CD14-positive monocyte (primary cell): ENCODE measurements at regions not wholly inside any gene's neighbourhood (a gene's known extent, or its start where the extent isn't known, plus 50 kb on each side); places are given as distances from the start of the nearest gene placed in this dataset.

Experiments used
- DNase-seq, 3 donors: peaks; one replicate each; pipeline ENCODE4 v3.0.0-alpha.2; 2011 to 2022
- H2AFZ ChIP-seq: 2 replicates; pipeline ENCODE4 v1.6.0; 2012; ENCODE audit warnings: mild to moderate bottlenecking, low read depth, low read length, inconsistent platforms; ENCODE audit not compliant: insufficient read depth, poor library complexity, severe bottlenecking
- H3K27ac ChIP-seq, 2 donors: 1 replicate in 1 of 2; 2 replicates in 1 of 2; pipeline ENCODE4 v1.5.1; 2012 to 2013; ENCODE audit warnings: low read length in 2 of 2, control low read depth in 1 of 2, inconsistent platforms in 1 of 2, low read depth in 1 of 2, mild to moderate bottlenecking in 1 of 2
- H3K27me3 ChIP-seq, 2 donors: one replicate each; pipeline versions ENCODE4 v1.6.0 to v1.6.1; 2011 to 2013; ENCODE audit warnings: low read length in 2 of 2; ENCODE audit not compliant: control insufficient read depth in 2 of 2, insufficient read depth in 2 of 2
- H3K36me3 ChIP-seq, 2 donors: replicated peaks in 1 of 2; 1 replicate in 1 of 2; 2 replicates in 1 of 2; pipeline versions ENCODE4 v1.5.1 to v1.6.1; 2012 to 2013; ENCODE audit warnings: low read length in 2 of 2, control low read depth in 1 of 2, inconsistent platforms in 1 of 2, mild to moderate bottlenecking in 1 of 2; ENCODE audit not compliant: insufficient read depth in 2 of 2, control insufficient read depth in 1 of 2
- H3K4me1 ChIP-seq, 2 donors: 1 replicate in 1 of 2; 2 replicates in 1 of 2; pipeline versions ENCODE4 v1.5.1 to v1.6.1; 2012 to 2013; ENCODE audit warnings: low read length in 2 of 2, control low read depth in 1 of 2, inconsistent platforms in 1 of 2, mild to moderate bottlenecking in 1 of 2, moderate library complexity in 1 of 2; ENCODE audit not compliant: insufficient read depth in 2 of 2, control insufficient read depth in 1 of 2
- H3K4me2 ChIP-seq: replicated peaks from 2 replicates; pipeline ENCODE3; 2012; ENCODE audit warnings: low read length, moderate library complexity, mild to moderate bottlenecking; ENCODE audit not compliant: poor library complexity, severe bottlenecking; ENCODE audit errors: extremely low read depth
- H3K4me3 ChIP-seq, 3 experiments: fragments of 200-600 bp in 1 of 3; sonication (generic) in 1 of 3; replicated peaks in 1 of 3; 1 replicate in 2 of 3; 2 replicates in 1 of 3; pipeline ENCODE4 v1.5.1; 2011 to 2013; ENCODE audit warnings: low read length in 3 of 3, mild to moderate bottlenecking in 3 of 3, control low read depth in 2 of 3, low read depth in 2 of 3, inconsistent platforms in 1 of 3, moderate library complexity in 1 of 3
- H3K79me2 ChIP-seq: 2 replicates; pipeline ENCODE4 v1.6.0; 2012; ENCODE audit warnings: mild to moderate bottlenecking, control low read depth, inconsistent platforms, low read length, moderate library complexity; ENCODE audit not compliant: insufficient read depth
- H3K9ac ChIP-seq: 2 replicates; pipeline ENCODE4 v1.6.0; 2017; ENCODE audit warnings: low read length, mild to moderate bottlenecking; ENCODE audit not compliant: insufficient read depth, poor library complexity, severe bottlenecking
- H3K9me3 ChIP-seq, 2 donors: replicated peaks in 1 of 2; 1 replicate in 1 of 2; 2 replicates in 1 of 2; pipeline versions ENCODE4 v1.5.1 to v1.6.1; 2012 to 2013; ENCODE audit warnings: low read length in 2 of 2, control low read depth in 1 of 2; ENCODE audit not compliant: control insufficient read depth in 1 of 2, insufficient read depth in 1 of 2
- H4K20me1 ChIP-seq: 2 replicates; pipeline ENCODE4 v1.6.0; 2012; ENCODE audit warnings: mild to moderate bottlenecking, low read length, control low read depth, moderate library complexity; ENCODE audit not compliant: insufficient read depth
- H3K27ac Mint-ChIP-seq, 7 donors: one replicate each; pipeline ENCODE4 v1.8.0; 2020; ENCODE audit warnings: mild to moderate bottlenecking in 7 of 7, mixed read lengths in 7 of 7, moderate library complexity in 6 of 7, inconsistent platforms in 2 of 7
- H3K27me3 Mint-ChIP-seq, 3 donors: one replicate each; pipeline ENCODE4 v1.8.0; 2021 to 2022; ENCODE audit warnings: low read depth in 3 of 3, mild to moderate bottlenecking in 3 of 3, mixed read lengths in 3 of 3, moderate library complexity in 3 of 3, inconsistent platforms in 1 of 3
- H3K36me3 Mint-ChIP-seq, 2 donors: one replicate each; pipeline ENCODE4 v1.8.0; 2020; ENCODE audit warnings: mixed read lengths in 2 of 2, inconsistent platforms in 1 of 2, mild to moderate bottlenecking in 1 of 2
- H3K4me1 Mint-ChIP-seq: one replicate; pipeline ENCODE4 v1.8.0; 2020; ENCODE audit warnings: mild to moderate bottlenecking, mixed read lengths
- H3K4me3 Mint-ChIP-seq, 2 donors: one replicate each; pipeline ENCODE4 v1.8.0; 2020; ENCODE audit warnings: mild to moderate bottlenecking in 2 of 2, mixed read lengths in 2 of 2, moderate library complexity in 1 of 2
- H3K9me3 Mint-ChIP-seq, 7 donors: one replicate each; pipeline ENCODE4 v1.8.0; 2020 to 2022; ENCODE audit warnings: mixed read lengths in 7 of 7, mild to moderate bottlenecking in 6 of 7, moderate library complexity in 6 of 7, inconsistent platforms in 2 of 7
- WGBS: methylation state at CpG from one replicate; pipeline ENCODE4 v1.1.5; 2013; ENCODE audit warnings: missing lambda C conversion rate; ENCODE audit not compliant: insufficient coverage; 5-methylcytosine and 5-hydroxymethylcytosine counted together
- intact Hi-C, 2 donors: fragments of 100-400 bp; cut with micrococcal nuclease; formaldehyde crosslinking; loops; one replicate each; pipeline versions ENCODE4 v1.15.0 to v1.15.1; 2023
- TF ChIP-seq, protein P1 (sequence below): fragments of 200-600 bp; IDR thresholded peaks from one replicate; pipeline ENCODE4 v1.8.0; 2022; ENCODE audit warnings: antibody characterized with exemption, mild to moderate bottlenecking

DNA sequence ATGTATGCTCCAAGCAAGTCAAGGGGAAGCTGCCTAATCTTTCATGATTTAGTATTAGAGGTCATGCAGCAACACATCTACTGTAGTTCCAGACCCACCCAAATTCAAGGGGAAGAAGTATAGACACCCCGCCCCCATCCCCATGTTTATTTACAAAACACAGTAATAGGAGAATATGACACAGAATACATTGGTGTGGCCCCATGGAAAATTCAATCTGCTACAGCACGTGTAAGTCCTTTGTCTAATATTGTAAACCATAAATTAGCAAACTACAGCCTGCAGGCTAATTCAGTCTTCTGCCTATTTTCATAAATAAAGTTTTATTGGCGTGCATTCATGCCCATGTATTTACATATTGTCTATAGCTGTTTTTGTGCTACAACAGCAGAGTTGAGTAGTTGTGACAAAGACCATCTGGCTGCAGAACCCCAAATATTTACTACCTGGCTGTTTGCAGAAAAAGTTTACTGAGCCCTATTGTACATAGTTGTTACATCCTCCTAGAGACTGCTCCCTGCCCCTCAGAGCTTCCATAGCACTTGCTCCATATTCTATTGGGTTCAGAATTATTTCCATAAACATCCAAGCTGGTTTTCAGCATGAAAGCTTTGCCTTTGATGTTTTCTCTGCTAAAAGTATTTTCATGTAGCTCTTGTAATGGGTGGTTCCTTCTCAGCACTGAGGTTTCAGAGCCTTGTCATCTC lies 326.8 kb upstream of the CPEB2 start:
- Mint-ChIP-seq H3K9me3 (peaks cover 0 to 12% (median 4%) of the 10 kb centered on the region in 7 donors), H3K27me3 (no peaks in the 10 kb centered on the region), H3K27ac (no peak overlapping the region), H3K36me3 (no peaks in the 10 kb centered on the region), H3K4me1 (no peaks in the 10 kb centered on the region), H3K4me3 (no peak overlapping the region)
- peaks cover 0 to 2% of the 10 kb centered on the region in 2 donors for H3K9me3 ChIP-seq
- no peak for DNase-seq
- no peaks in the 10 kb centered on the region for H3K79me2 ChIP-seq
- H3K4me2 ChIP-seq = no peak overlapping the region
- TF ChIP-seq, protein P1, sequence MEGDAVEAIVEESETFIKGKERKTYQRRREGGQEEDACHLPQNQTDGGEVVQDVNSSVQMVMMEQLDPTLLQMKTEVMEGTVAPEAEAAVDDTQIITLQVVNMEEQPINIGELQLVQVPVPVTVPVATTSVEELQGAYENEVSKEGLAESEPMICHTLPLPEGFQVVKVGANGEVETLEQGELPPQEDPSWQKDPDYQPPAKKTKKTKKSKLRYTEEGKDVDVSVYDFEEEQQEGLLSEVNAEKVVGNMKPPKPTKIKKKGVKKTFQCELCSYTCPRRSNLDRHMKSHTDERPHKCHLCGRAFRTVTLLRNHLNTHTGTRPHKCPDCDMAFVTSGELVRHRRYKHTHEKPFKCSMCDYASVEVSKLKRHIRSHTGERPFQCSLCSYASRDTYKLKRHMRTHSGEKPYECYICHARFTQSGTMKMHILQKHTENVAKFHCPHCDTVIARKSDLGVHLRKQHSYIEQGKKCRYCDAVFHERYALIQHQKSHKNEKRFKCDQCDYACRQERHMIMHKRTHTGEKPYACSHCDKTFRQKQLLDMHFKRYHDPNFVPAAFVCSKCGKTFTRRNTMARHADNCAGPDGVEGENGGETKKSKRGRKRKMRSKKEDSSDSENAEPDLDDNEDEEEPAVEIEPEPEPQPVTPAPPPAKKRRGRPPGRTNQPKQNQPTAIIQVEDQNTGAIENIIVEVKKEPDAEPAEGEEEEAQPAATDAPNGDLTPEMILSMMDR = no peak
- H3K27ac ChIP-seq = no peak overlapping the region
- H4K20me1 ChIP-seq = no peaks in the 10 kb centered on the region
- H3K4me3 ChIP-seq = no peak overlapping the region
- H2AFZ ChIP-seq = no peak overlapping the region
- intact Hi-C loops = no loop called here
- H3K36me3 ChIP-seq = no peaks in the 10 kb centered on the region
- H3K27me3 ChIP-seq = no peaks in the 10 kb centered on the region
- no CpG with 5 or more reads among the region's 3 CpGs for WGBS
- no peak overlapping the region for H3K9ac ChIP-seq
- H3K4me1 ChIP-seq = no peaks in the 10 kb centered on the region

- Mint-ChIP-seq H3K4me1 (no peaks in the 10 kb centered on the region), H3K27ac (no peak overlapping the region), H3K36me3 (no peaks in the 10 kb centered on the region), H3K4me3 (no peak overlapping the region), H3K27me3 (no peaks in the 10 kb centered on the region), H3K9me3 (peaks cover 4 to 17% (median 8%) of the 10 kb centered on the region in 7 donors)
- Histone ChIP-seq H3K4me2 (no peak overlapping the region), H4K20me1 (no peaks in the 10 kb centered on the region), H3K4me1 (no peaks in the 10 kb centered on the region), H2AFZ (no peak overlapping the region), H3K9ac (no peak overlapping the region), H3K9me3 (peaks cover 0 to 11% of the 10 kb centered on the region in 2 donors), H3K4me3 (no peak overlapping the region), H3K27me3 (no peaks in the 10 kb centered on the region), H3K79me2 (no peaks in the 10 kb centered on the region), H3K27ac (no peak overlapping the region), H3K36me3 (no peaks in the 10 kb centered on the region)
- intact Hi-C loops = no loop called here
- no peak for DNase-seq
- WGBS = no CpG with 5 or more reads among the region's 5 CpGs
- TF ChIP-seq, protein P1 = no peak
Observed at GRCh38 chr4:14679906-14680305, 322.4 kb upstream of the CPEB2 start.
